ENCODE measurements at regions not wholly inside any gene's neighbourhood (a gene's known extent, or its start where the extent isn't known, plus 50 kb on each side); places are given as distances from the start of the nearest gene placed in this dataset.

DNA sequence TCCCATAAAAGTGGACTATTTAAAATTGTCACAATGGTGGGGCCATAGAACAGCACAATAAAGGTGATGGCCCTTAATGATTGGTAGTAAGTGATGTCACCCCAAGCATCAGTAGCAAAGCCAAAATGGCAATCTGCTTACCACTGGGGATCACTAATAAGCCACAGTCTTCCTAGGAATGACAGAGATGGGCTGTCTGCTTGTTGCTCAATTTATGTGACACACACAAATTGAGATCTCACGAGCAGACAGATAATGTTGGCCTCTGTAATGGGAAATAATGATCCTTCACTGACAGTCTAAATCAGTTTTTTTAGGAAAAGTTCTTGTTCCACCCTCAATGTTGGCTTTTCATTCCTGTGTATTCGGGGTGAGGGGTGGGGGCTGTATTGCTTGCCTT is 515.1 kb downstream of the BRD1 start:
- H3K4me3 ChIP-seq (ENCODE audit: low read depth, low read length), result no peak overlapping the region
- no peak for DNase-seq (ENCODE audit: low read depth)
- TF ChIP-seq POLR2A (IDR thresholded peaks at IDR 0.05; ENCODE audit: extremely low read depth, insufficient read length), result no peak

DNA sequence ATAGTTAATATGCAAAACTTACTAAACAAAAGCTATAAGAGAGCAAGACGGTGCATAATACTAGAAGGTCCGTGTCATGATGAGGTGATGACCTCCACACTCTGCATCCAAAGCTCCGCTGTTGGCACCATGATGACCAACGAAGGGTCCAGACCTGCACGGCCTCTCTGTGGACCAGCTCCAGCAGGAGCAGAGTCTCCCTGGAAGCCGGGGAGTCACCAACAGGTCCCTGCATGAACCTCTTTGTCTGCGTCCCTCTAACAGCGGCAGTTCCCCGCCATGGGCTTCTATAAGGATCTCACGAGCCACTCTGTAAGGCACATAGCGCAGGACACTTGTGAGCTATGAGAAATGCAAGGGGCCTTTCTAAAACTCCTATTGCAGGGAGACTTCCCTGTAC is 517.3 kb downstream of the BRD1 start:
- TF ChIP-seq MYC (IDR thresholded peaks at IDR 0.05; ENCODE audit: low read depth, low read length) (no peak), POLR2A (IDR thresholded peaks at IDR 0.05; ENCODE audit: extremely low read depth, insufficient read length) (no peak)
- TF ChIP-seq, protein P1, sequence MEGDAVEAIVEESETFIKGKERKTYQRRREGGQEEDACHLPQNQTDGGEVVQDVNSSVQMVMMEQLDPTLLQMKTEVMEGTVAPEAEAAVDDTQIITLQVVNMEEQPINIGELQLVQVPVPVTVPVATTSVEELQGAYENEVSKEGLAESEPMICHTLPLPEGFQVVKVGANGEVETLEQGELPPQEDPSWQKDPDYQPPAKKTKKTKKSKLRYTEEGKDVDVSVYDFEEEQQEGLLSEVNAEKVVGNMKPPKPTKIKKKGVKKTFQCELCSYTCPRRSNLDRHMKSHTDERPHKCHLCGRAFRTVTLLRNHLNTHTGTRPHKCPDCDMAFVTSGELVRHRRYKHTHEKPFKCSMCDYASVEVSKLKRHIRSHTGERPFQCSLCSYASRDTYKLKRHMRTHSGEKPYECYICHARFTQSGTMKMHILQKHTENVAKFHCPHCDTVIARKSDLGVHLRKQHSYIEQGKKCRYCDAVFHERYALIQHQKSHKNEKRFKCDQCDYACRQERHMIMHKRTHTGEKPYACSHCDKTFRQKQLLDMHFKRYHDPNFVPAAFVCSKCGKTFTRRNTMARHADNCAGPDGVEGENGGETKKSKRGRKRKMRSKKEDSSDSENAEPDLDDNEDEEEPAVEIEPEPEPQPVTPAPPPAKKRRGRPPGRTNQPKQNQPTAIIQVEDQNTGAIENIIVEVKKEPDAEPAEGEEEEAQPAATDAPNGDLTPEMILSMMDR (IDR thresholded peaks at IDR 0.05; ENCODE audit: low read depth, low read length), result no peak
- no peak overlapping the region for H3K4me3 ChIP-seq (ENCODE audit: low read depth, low read length)
- no peak for DNase-seq (ENCODE audit: low read depth)

GRCh38 chr22:49308300-49308699 is 519.4 kb downstream of the BRD1 start:
- no peak for TF ChIP-seq MAX (IDR thresholded peaks at IDR 0.05; ENCODE audit: low read depth, low read length)
- TF ChIP-seq, protein P1 (IDR thresholded peaks at IDR 0.05; ENCODE audit: low read depth, low read length), result no peak
- no peak for TF ChIP-seq MYC (IDR thresholded peaks at IDR 0.05; ENCODE audit: low read depth, low read length)
- TF ChIP-seq POLR2A (IDR thresholded peaks at IDR 0.05; ENCODE audit: extremely low read depth, insufficient read length), result no peak

GRCh38 chr22:49307870-49308269 is 519.8 kb downstream of the BRD1 start:
- DNase-seq (ENCODE audit: low read depth), result no peak
- TF ChIP-seq MYC (IDR thresholded peaks at IDR 0.05; ENCODE audit: low read depth, low read length) (no peak), MAX (IDR thresholded peaks at IDR 0.05; ENCODE audit: low read depth, low read length) (no peak), POLR2A (IDR thresholded peaks at IDR 0.05; ENCODE audit: extremely low read depth, insufficient read length) (no peak)
- TF ChIP-seq, protein P1 (IDR thresholded peaks at IDR 0.05; ENCODE audit: low read depth, low read length), result no peak
- no peak overlapping the region for H3K4me3 ChIP-seq (ENCODE audit: low read depth, low read length)

More at GRCh38 chr22:49308300-49308699, 519.4 kb downstream of the BRD1 start:
- no peak overlapping the region for H3K4me3 ChIP-seq (ENCODE audit: low read depth, low read length)
- no peak for DNase-seq (ENCODE audit: low read depth)

DNA sequence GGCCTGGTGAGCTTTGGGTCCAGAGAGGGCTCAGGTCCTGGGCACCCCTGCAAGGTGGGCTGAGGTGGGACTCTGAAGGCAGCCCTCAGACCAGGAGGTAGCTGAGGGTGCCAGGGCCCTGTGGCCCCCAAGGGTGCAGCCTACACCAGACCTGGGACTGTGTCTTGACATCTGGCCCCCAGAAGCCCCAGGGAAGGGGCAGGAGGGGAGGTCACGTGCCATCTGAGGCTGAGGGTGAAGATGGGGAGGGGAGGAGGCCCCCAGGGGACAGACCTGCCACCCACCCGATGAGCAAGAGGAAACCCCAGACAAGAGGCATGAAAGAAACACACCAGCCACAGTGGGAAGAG is 520.2 kb downstream of the BRD1 start:
- TF ChIP-seq, protein P1 (IDR thresholded peaks at IDR 0.05; ENCODE audit: low read depth, low read length), result no peak
- TF ChIP-seq POLR2A (IDR thresholded peaks at IDR 0.05; ENCODE audit: extremely low read depth, insufficient read length) (no peak), MAX (IDR thresholded peaks at IDR 0.05; ENCODE audit: low read depth, low read length) (no peak), MYC (IDR thresholded peaks at IDR 0.05; ENCODE audit: low read depth, low read length) (no peak)
- no peak for DNase-seq (ENCODE audit: low read depth)
- no peak overlapping the region for H3K4me3 ChIP-seq (ENCODE audit: low read depth, low read length)

DNA sequence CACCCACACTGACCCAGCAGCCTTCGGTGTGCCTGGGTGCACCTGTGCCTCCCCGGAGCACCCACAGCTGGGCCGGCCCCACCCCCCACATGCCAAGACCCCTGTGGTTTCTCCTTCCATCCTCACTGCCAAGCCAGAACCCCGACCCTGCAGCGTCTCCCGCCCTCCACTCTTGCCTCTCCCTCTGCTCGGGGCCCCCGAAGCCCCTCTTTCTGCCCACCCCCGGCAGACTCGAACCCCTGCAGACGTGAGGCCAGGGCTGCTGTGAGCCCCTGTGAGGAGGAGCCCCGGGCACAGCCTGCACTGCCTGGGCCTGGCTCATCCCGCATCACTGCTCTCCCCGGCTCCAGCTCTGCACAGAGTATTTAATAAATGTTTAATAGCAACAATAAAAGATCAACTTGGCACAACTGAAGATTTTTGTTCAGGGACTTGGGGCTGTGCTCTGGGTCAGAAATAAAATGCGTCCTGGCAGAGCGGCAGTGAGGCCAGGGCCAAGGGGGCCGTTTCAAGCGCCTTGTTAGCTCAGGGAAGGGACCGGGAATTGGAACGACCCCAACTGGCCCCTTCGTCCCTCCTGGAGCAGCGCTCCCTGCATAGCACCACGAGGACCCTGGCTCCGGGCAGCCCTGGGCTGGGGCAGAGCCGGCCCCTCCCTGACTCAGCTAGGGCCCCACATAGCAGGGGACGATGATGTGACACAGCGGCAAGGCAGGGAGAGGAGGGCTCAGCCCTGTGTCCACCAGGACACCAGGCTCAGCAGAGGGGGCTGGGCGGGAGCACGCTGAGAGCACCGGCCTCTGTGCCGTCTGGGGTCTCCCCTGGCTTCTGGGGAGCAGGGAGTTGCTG is 520.8 kb downstream of the BRD1 start:
- no peak for TF ChIP-seq POLR2A (IDR thresholded peaks at IDR 0.05; ENCODE audit: extremely low read depth, insufficient read length)
- no peak for TF ChIP-seq MYC (IDR thresholded peaks at IDR 0.05; ENCODE audit: low read depth, low read length)
- TF ChIP-seq, protein P1 (IDR thresholded peaks at IDR 0.05; ENCODE audit: low read depth, low read length), result no peak
- TF ChIP-seq MAX (IDR thresholded peaks at IDR 0.05; ENCODE audit: low read depth, low read length), result no peak
- DNase-seq (ENCODE audit: low read depth), result no peak
- H3K4me3 ChIP-seq (ENCODE audit: low read depth, low read length), result no peak overlapping the region

All from NB4 (cell line).